Tibial nerve (tissue), 4 donors: ENCODE measurements at regions not wholly inside any gene's neighbourhood (a gene's known extent, or its start where the extent isn't known, plus 50 kb on each side); places are given as distances from the start of the nearest gene placed in this dataset.

Experiments
- DNase-seq, 2 donors: peaks; one replicate each; pipeline ENCODE4 v3.0.0-alpha.2; 2019; ENCODE audit warnings: low spot score in 2 of 2
- H3K27ac ChIP-seq, 4 donors: fragments of 200-600 bp; sonication (generic) in 3 of 4; one replicate each; pipeline ENCODE4 v1.5.1; 2017 to 2019; ENCODE audit warnings: mild to moderate bottlenecking in 1 of 4
- H3K27me3 ChIP-seq, 2 donors: fragments of 200-600 bp; sonication (generic) in 1 of 2; one replicate each; pipeline versions ENCODE4 v1.5.1 to v1.6.0; 2017 to 2019
- H3K36me3 ChIP-seq, 3 donors: fragments of 200-600 bp; sonication (generic); one replicate each; pipeline ENCODE4 v1.5.1; 2018 to 2019
- H3K4me1 ChIP-seq, 4 donors: fragments of 200-600 bp; sonication (generic) in 3 of 4; one replicate each; pipeline ENCODE4 v1.5.1; 2017 to 2019
- H3K4me3 ChIP-seq, 4 donors: fragments of 200-600 bp; sonication (generic) in 3 of 4; one replicate each; pipeline ENCODE4 v1.5.1; 2017 to 2019; ENCODE audit warnings: mild to moderate bottlenecking in 1 of 4, moderate library complexity in 1 of 4
- H3K9me3 ChIP-seq, 4 donors: fragments of 200-600 bp; sonication (generic) in 3 of 4; one replicate each; pipeline ENCODE4 v1.5.1; 2017 to 2019
- EP300 ChIP-seq, 2 donors: sonication (generic); formaldehyde crosslinking; IDR thresholded peaks; one replicate each; pipeline ENCODE4 v1.6.1; 2017; ENCODE audit warnings: antibody characterized with exemption in 2 of 2, mild to moderate bottlenecking in 1 of 2
- POLR2A ChIP-seq, 2 donors: fragments of 450-650 bp; IDR thresholded peaks; one replicate each; pipeline ENCODE4 v1.6.1; 2017; ENCODE audit warnings: antibody characterized with exemption in 2 of 2, mild to moderate bottlenecking in 2 of 2, moderate library complexity in 2 of 2
- WGBS, 2 donors: methylation state at CpG; one replicate each; pipeline ENCODE4 v1.1.5; 2018; 5-methylcytosine and 5-hydroxymethylcytosine counted together
- TF ChIP-seq, protein P1 (sequence below), 5 experiments: fragments of 200-600 bp in 3 of 5; fragments of 450-650 bp in 2 of 5; sonication (generic) in 3 of 5; IDR thresholded peaks; one replicate each; pipeline ENCODE4 v1.5.1; 2016 to 2019; ENCODE audit warnings: antibody characterized with exemption in 5 of 5, mild to moderate bottlenecking in 3 of 5, moderate library complexity in 2 of 5

DNA sequence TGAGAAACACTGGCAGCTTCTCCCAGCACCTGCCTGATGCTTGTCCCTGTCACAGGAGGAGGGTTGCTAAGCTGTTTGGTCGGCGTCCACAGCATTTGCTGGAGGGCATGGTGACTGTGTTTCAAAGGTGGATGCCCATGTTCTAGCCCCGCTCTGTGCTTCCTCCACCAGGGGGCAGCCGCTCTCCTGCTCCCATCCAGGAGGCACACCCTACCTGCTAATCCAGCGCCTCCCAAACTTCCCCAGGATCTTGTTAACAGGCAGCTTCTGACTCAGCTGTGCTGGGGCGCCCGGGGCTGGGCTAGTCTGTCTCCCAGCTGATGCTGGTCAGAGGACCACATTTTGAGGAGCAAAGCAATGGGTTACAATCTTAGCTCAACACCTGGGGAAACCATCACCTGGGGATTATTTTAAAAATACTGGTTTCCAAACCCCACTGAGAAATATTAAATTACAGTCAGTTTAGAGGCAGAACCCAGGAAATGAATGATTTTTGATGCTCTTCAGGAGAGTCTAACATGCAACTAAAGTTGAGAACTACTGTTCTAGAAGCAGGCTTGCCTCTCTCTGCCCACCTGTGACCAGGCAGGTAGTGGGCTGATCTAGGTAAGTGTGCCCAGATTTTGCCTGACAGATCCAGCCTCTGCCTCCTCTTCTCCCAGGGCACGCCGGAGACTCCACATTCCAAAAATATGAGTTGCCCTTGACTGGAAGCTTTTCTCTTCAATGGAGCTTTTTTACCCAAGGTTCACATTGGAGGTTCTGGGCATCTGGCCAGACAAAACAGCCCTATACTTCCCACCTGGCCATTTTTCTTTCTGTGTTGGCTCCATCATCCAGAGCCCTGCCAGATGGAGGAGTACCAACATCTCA lies 92.7 kb upstream of the GPR26 start:
- no peaks in the 10 kb centered on the region for H3K9me3 ChIP-seq
- peaks cover 0 to 26% of the 10 kb centered on the region in 2 donors for H3K27me3 ChIP-seq
- H3K36me3 ChIP-seq: no peaks in the 10 kb centered on the region
- TF ChIP-seq POLR2A (IDR thresholded peaks at IDR 0.05) (no peak), EP300 (IDR thresholded peaks at IDR 0.05) (no peak)
- TF ChIP-seq, protein P1, sequence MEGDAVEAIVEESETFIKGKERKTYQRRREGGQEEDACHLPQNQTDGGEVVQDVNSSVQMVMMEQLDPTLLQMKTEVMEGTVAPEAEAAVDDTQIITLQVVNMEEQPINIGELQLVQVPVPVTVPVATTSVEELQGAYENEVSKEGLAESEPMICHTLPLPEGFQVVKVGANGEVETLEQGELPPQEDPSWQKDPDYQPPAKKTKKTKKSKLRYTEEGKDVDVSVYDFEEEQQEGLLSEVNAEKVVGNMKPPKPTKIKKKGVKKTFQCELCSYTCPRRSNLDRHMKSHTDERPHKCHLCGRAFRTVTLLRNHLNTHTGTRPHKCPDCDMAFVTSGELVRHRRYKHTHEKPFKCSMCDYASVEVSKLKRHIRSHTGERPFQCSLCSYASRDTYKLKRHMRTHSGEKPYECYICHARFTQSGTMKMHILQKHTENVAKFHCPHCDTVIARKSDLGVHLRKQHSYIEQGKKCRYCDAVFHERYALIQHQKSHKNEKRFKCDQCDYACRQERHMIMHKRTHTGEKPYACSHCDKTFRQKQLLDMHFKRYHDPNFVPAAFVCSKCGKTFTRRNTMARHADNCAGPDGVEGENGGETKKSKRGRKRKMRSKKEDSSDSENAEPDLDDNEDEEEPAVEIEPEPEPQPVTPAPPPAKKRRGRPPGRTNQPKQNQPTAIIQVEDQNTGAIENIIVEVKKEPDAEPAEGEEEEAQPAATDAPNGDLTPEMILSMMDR (IDR thresholded peaks at IDR 0.05): peak in 3 of 5 experiments; percentile 15 to 29 (median 26)
- H3K27ac ChIP-seq: no peak overlapping the region
- DNase-seq: no peak
- whole genome bisulfite sequencing, 2 donors: 20 to 21% methylated on average over 8 to 9 of the region's 9 CpGs
- H3K4me3 ChIP-seq: no peak overlapping the region
- no peaks in the 10 kb centered on the region for H3K4me1 ChIP-seq

DNA sequence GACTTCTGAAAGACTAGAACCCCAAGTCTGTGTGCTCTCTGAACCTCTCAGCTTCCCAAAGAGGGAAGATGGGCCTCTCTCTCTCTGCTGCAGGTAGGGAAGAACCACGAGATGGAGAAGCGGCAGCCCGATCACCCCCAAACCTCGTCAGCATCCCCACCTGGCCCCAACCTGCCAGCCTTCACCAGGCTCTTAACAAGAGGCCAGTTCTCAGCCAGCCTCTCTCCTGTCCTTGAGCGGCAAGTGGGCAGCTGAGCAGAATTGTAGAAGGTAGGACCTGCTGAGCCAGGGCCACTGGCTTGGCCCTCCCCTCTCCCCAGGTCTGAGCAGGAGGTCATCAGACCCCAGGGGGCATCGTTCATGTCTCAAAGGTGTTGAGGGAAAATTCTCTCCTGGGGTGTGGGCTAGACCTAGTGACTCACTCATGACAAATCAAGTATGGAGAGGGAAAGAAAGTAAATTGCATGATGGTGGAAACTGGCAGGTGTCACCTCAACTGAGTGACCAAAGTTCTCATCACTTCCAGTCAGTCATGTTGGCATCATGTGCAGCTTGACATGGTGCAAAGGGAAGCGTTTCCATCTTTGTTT lies 92.0 kb upstream of the GPR26 start:
- no peak overlapping the region for H3K27ac ChIP-seq
- DNase-seq: no peak
- no peaks in the 10 kb centered on the region for H3K9me3 ChIP-seq
- 77 to 80% methylated on average over 6 to 7 of the region's 7 CpGs for WGBS, 2 donors
- TF ChIP-seq EP300 (IDR thresholded peaks at IDR 0.05) (no peak), POLR2A (IDR thresholded peaks at IDR 0.05) (no peak)
- TF ChIP-seq, protein P1 (IDR thresholded peaks at IDR 0.05): no peak
- H3K36me3 ChIP-seq: no peaks in the 10 kb centered on the region
- H3K4me3 ChIP-seq: no peak overlapping the region
- peaks cover 0 to 26% of the 10 kb centered on the region in 2 donors for H3K27me3 ChIP-seq
- no peaks in the 10 kb centered on the region for H3K4me1 ChIP-seq

- TF ChIP-seq, protein P1 (IDR thresholded peaks at IDR 0.05): no peak
- no peak for TF ChIP-seq POLR2A (IDR thresholded peaks at IDR 0.05)
- TF ChIP-seq EP300 (IDR thresholded peaks at IDR 0.05): no peak
- 64 to 70% methylated on average over 6 of the region's 6 CpGs for WGBS, 2 donors
- no peaks in the 10 kb centered on the region for H3K9me3 ChIP-seq
- H3K27me3 ChIP-seq: peaks cover 0 to 33% of the 10 kb centered on the region in 2 donors
- DNase-seq: no peak
- H3K4me1 ChIP-seq: no peaks in the 10 kb centered on the region
- H3K36me3 ChIP-seq: no peaks in the 10 kb centered on the region
- no peak overlapping the region for H3K27ac ChIP-seq
- no peak overlapping the region for H3K4me3 ChIP-seq
Observed at GRCh38 chr10:123575105-123575504, 91.0 kb upstream of the GPR26 start.

DNA sequence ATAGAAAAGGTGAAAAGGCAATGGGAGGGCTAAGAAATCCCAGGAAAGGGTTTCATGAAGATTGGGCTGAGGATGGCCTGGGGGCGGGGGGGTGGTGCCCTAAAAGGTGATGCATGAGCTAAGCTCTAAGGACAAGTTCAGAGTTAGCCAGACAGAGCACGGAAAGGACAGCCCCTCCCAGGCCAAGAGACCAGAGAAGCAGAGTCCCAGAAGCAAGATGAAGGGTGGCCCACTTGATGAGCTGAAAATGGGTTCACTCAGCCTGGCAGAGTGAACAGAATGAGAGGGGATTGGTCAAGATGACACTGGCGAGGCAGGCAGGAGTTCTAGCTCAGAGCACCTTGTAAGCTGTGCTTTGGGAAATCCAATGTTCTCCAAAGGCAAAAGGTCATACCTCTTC lies 89.4 kb upstream of the GPR26 start:
- DNase-seq: no peak
- TF ChIP-seq POLR2A (IDR thresholded peaks at IDR 0.05) (no peak), EP300 (IDR thresholded peaks at IDR 0.05) (no peak)
- TF ChIP-seq, protein P1 (IDR thresholded peaks at IDR 0.05): no peak
- H3K27ac ChIP-seq: no peak overlapping the region

DNA sequence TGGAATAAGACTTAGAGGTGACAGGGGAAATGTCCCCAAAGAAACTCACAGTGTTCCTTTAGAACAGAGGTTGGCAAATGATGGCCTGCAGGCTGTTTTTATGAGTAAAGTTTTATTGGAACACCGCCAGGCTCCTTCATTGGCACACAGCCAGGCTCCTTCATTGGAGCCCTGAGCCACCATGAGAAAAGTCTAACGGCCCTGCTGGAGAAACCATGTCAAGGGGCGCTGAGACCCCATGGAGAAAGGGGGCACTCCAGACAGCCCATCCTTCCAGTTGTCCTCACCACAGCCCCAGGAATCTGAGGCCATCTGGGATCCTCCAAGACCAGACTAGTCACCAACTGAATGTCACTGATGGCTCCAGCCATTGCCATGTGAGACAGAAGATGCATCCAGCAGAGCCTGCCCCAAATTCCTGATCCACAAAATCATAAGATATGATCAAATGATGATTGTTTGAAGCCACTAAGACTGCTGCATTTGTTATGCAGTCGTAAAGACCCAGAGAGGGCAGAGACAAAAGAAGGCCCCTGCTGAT lies 88.2 kb upstream of the GPR26 start:
- Histone ChIP-seq H3K27me3 (peaks cover 0 to 39% of the 10 kb centered on the region in 2 donors), H3K4me3 (no peak overlapping the region), H3K4me1 (peaks cover 0 to 5% (median 0%) of the 10 kb centered on the region in 4 donors), H3K36me3 (no peaks in the 10 kb centered on the region), H3K27ac (no peak overlapping the region), H3K9me3 (no peaks in the 10 kb centered on the region)
- TF ChIP-seq EP300 (IDR thresholded peaks at IDR 0.05) (no peak), POLR2A (IDR thresholded peaks at IDR 0.05) (no peak)
- TF ChIP-seq, protein P1 (IDR thresholded peaks at IDR 0.05): no peak
- no peak for DNase-seq
- 53 to 66% methylated on average over 4 of the region's 4 CpGs for WGBS, 2 donors

More for the DNA sequence above, 89.4 kb upstream of the GPR26 start:
- WGBS, 2 donors: 68 to 81% methylated on average over 3 of the region's 3 CpGs
- H3K4me1 ChIP-seq: no peaks in the 10 kb centered on the region
- H3K27me3 ChIP-seq: peaks cover 0 to 36% of the 10 kb centered on the region in 2 donors
- no peaks in the 10 kb centered on the region for H3K9me3 ChIP-seq
- no peaks in the 10 kb centered on the region for H3K36me3 ChIP-seq
- no peak overlapping the region for H3K4me3 ChIP-seq
